HG02973 (cell line): ENCODE measurements at regions not wholly inside any gene's neighbourhood (a gene's known extent, or its start where the extent isn't known, plus 50 kb on each side); places are given as distances from the start of the nearest gene placed in this dataset.

Source experiments
- ATAC-seq: cut with Tn5 transposase; IDR thresholded peaks from one replicate; pipeline ENCODE4 v1.9.1; 2021; ENCODE audit warnings: moderate library complexity; ENCODE audit not compliant: unreplicated experiment

- no peak for ATAC-seq
These were observed 331.0 kb upstream of the PCDH10 start for GRCh38 chr4:132818091-132818490.

- ATAC-seq = no peak
These were observed 325.7 kb upstream of the PCDH10 start for GRCh38 chr4:132823419-132823818.

- ATAC-seq = no peak
These were observed 324.3 kb upstream of the PCDH10 start for GRCh38 chr4:132824761-132825160.

GRCh38 chr4:132827522-132827921 lies 321.6 kb upstream of the PCDH10 start:
- peak; percentile 72 for ATAC-seq

- ATAC-seq = no peak
These were observed 310.9 kb upstream of the PCDH10 start for GRCh38 chr4:132838244-132838643.

- ATAC-seq = no peak
These were observed 310.0 kb upstream of the PCDH10 start for GRCh38 chr4:132839070-132839469.

GRCh38 chr4:132859929-132860328 lies 289.2 kb upstream of the PCDH10 start:
- no peak for ATAC-seq

GRCh38 chr4:132860976-132861375 lies 288.1 kb upstream of the PCDH10 start:
- ATAC-seq = no peak

- no peak for ATAC-seq
These were observed 285.5 kb upstream of the PCDH10 start for GRCh38 chr4:132863619-132864018.

- ATAC-seq = no peak
These were observed 283.6 kb upstream of the PCDH10 start for GRCh38 chr4:132865458-132865857.

- no peak for ATAC-seq
These were observed 283.2 kb upstream of the PCDH10 start for GRCh38 chr4:132865922-132866321.

- ATAC-seq = no peak
These were observed 282.5 kb upstream of the PCDH10 start for GRCh38 chr4:132866616-132867015.

- ATAC-seq = no peak
These were observed 255.3 kb upstream of the PCDH10 start for GRCh38 chr4:132893787-132894186.

GRCh38 chr4:132901224-132901623 lies 247.9 kb upstream of the PCDH10 start:
- ATAC-seq = no peak

- ATAC-seq = no peak
These were observed 238.8 kb upstream of the PCDH10 start for GRCh38 chr4:132910229-132910748.

GRCh38 chr4:132918096-132918495 lies 231.0 kb upstream of the PCDH10 start:
- no peak for ATAC-seq

- ATAC-seq = no peak
These were observed 225.6 kb upstream of the PCDH10 start for GRCh38 chr4:132923516-132923915.

- ATAC-seq = no peak
These were observed 214.2 kb upstream of the PCDH10 start for GRCh38 chr4:132934911-132935310.

- ATAC-seq = no peak
These were observed 193.9 kb upstream of the PCDH10 start for GRCh38 chr4:132955146-132955545.

GRCh38 chr4:132956962-132957361 lies 192.1 kb upstream of the PCDH10 start:
- no peak for ATAC-seq

- no peak for ATAC-seq
These were observed 190.4 kb upstream of the PCDH10 start for GRCh38 chr4:132958457-132959263.

GRCh38 chr4:132981611-132982010 lies 167.5 kb upstream of the PCDH10 start:
- ATAC-seq = no peak

GRCh38 chr4:132982151-132982550 lies 166.9 kb upstream of the PCDH10 start:
- no peak for ATAC-seq
